ENCODE measurements at regions not wholly inside any gene's neighbourhood (a gene's known extent, or its start where the extent isn't known, plus 50 kb on each side); places are given as distances from the start of the nearest gene placed in this dataset.

- no peak for TF ChIP-seq POLR2AphosphoS5 (IDR thresholded peaks at IDR 0.05)
- TF ChIP-seq CTCF (IDR thresholded peaks at IDR 0.05), result no peak
Observed at GRCh38 chr5:125874717-125875116, 548.5 kb upstream of the GRAMD2B start.

Data from esophagus muscularis mucosa (tissue), 3 donors.